ENCODE measurements at regions not wholly inside any gene's neighbourhood (a gene's known extent, or its start where the extent isn't known, plus 50 kb on each side); places are given as distances from the start of the nearest gene placed in this dataset.

DNA sequence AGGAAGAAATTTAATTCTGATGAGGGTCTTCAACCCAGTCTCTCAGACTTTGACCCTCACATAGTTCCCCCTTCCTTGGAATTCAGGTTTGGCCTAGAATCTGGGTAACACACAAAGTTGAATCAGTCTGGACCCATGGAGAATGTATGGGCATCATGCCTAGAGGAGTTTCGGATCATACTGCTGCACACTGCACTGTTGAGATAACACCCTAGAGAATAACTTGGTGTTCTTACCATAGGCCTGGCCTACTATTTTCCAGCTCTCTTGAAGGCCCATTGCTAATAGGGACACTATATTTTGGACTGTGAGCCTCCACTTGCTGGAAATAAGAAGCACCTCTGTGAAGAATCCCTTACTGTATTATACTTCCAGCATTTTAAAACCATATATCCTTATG, 413.5 kb downstream of the PLK2 start:
- no peak overlapping the region for H3K4me3 ChIP-seq (ENCODE audit: low read depth, low read length)
- no peaks in the 10 kb centered on the region for H3K4me1 ChIP-seq (ENCODE audit: insufficient read depth)
- H3K36me3 ChIP-seq (ENCODE audit: insufficient read depth), result no peaks in the 10 kb centered on the region
- H3K27ac ChIP-seq (ENCODE audit: low read depth), result no peak overlapping the region
- WGBS, result 94% methylated on average over 1 of the region's 1 CpG
- DNase-seq (ENCODE audit: extremely low spot score), result no peak

- no peak for DNase-seq (ENCODE audit: extremely low spot score)
- Histone ChIP-seq H3K4me3 (ENCODE audit: low read depth, low read length) (no peak overlapping the region), H3K27ac (ENCODE audit: low read depth) (no peak overlapping the region), H3K36me3 (ENCODE audit: insufficient read depth) (no peaks in the 10 kb centered on the region), H3K4me1 (ENCODE audit: insufficient read depth) (no peaks in the 10 kb centered on the region)
- 93% methylated on average over 6 of the region's 6 CpGs for WGBS
Measured at GRCh38 chr5:58044166-58044565, 415.7 kb downstream of the PLK2 start.

DNA sequence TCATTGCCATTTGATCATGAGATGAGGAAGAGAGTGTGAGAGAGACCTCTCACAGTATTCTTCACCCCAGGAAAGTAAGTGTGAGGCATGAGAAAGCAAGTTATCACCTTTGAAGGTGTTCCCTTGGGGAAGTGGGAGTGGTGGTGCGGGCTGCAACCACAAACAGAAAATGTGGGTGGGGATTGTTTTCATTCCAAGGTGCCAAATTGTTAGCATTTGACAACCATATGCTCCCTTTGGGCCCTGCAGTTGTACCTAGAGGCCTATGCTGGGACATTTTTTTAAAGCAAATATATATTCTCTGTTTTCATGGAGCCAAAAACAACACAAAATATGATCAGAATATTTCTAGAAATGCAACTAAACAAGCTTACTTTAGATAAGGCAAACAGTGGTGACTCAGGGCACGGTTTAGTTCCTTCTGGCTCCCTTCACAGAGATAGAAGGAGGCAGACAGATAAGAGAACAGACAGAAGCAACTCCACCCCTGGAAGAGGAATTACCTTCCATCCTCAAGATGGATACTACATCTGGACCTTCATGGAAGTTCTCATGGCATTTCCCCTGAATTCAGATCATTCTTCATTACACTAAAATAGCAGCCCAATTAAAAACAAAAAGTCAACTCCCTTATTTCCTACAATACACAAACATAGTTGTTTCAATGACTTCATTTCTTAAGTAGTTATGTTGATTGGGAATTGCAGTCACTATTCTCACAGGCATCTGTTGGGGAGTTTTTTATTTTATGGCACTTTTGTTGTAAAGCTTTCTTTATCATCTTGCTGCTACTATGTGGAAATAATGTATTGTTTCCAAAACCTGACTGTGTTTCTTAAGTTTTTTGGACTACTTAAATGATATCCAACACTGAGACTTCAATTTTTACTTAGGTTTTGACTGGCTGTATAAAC, 416.6 kb downstream of the PLK2 start:
- 77% methylated on average over 2 of the region's 2 CpGs for WGBS
- Histone ChIP-seq H3K4me1 (ENCODE audit: insufficient read depth) (no peaks in the 10 kb centered on the region), H3K4me3 (ENCODE audit: low read depth, low read length) (no peak overlapping the region), H3K36me3 (ENCODE audit: insufficient read depth) (no peaks in the 10 kb centered on the region), H3K27ac (ENCODE audit: low read depth) (no peak overlapping the region)
- no peak for DNase-seq (ENCODE audit: extremely low spot score)

- H3K36me3 ChIP-seq (ENCODE audit: insufficient read depth), result no peaks in the 10 kb centered on the region
- no peak for DNase-seq (ENCODE audit: extremely low spot score)
- H3K27ac ChIP-seq (ENCODE audit: low read depth), result no peak overlapping the region
- H3K4me3 ChIP-seq (ENCODE audit: low read depth, low read length), result no peak overlapping the region
- 97% methylated on average over 3 of the region's 3 CpGs for WGBS
- H3K4me1 ChIP-seq (ENCODE audit: insufficient read depth), result no peaks in the 10 kb centered on the region
Measured at GRCh38 chr5:58041884-58042283, 418.0 kb downstream of the PLK2 start.

- no peak for DNase-seq (ENCODE audit: extremely low spot score)
- no peaks in the 10 kb centered on the region for H3K4me1 ChIP-seq (ENCODE audit: insufficient read depth)
- H3K36me3 ChIP-seq (ENCODE audit: insufficient read depth), result no peaks in the 10 kb centered on the region
- WGBS, result under 1% methylated on average over 1 of the region's 1 CpG
- no peak overlapping the region for H3K4me3 ChIP-seq (ENCODE audit: low read depth, low read length)
- no peak overlapping the region for H3K27ac ChIP-seq (ENCODE audit: low read depth)
Measured at GRCh38 chr5:58040846-58041245, 419.0 kb downstream of the PLK2 start.

- H3K27ac ChIP-seq (ENCODE audit: low read depth), result no peak overlapping the region
- no peaks in the 10 kb centered on the region for H3K4me1 ChIP-seq (ENCODE audit: insufficient read depth)
- WGBS, result 42% methylated on average over 2 of the region's 2 CpGs
- no peak overlapping the region for H3K4me3 ChIP-seq (ENCODE audit: low read depth, low read length)
- no peaks in the 10 kb centered on the region for H3K36me3 ChIP-seq (ENCODE audit: insufficient read depth)
- DNase-seq (ENCODE audit: extremely low spot score), result no peak
Measured at GRCh38 chr5:58040044-58040443, 419.8 kb downstream of the PLK2 start.

GRCh38 chr5:58037899-58038298, 422.0 kb downstream of the PLK2 start:
- H3K4me1 ChIP-seq (ENCODE audit: insufficient read depth), result no peaks in the 10 kb centered on the region
- H3K4me3 ChIP-seq (ENCODE audit: low read depth, low read length), result no peak overlapping the region
- 95% methylated on average over 3 of the region's 3 CpGs for WGBS
- DNase-seq (ENCODE audit: extremely low spot score), result no peak
- H3K27ac ChIP-seq (ENCODE audit: low read depth), result no peak overlapping the region
- H3K36me3 ChIP-seq (ENCODE audit: insufficient read depth), result no peaks in the 10 kb centered on the region

DNA sequence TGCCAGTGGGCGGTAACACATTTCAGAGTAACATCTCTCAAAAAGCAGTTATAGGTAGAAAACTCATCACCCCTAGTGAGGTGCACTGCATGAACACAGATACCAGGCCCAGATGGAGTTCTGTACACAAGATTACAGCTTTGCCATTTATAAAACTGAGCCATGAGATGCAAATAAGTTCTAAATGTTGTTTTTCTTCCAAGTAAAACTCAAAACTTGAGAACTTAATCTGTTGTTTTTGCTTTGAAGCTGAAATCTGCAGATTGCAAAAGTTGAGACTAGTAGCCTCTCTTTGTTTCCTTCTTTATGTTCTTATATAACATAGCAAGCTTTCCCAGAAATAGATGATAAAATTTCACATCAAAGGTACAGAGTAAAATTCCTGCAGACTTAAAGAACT, 434.1 kb downstream of the PLK2 start:
- DNase-seq (ENCODE audit: extremely low spot score), result no peak
- Histone ChIP-seq H3K36me3 (ENCODE audit: insufficient read depth) (no peaks in the 10 kb centered on the region), H3K27ac (ENCODE audit: low read depth) (no peak overlapping the region), H3K4me1 (ENCODE audit: insufficient read depth) (no peaks in the 10 kb centered on the region), H3K4me3 (ENCODE audit: low read depth, low read length) (no peak overlapping the region)
- 97% methylated on average over 1 of the region's 1 CpG for WGBS

DNA sequence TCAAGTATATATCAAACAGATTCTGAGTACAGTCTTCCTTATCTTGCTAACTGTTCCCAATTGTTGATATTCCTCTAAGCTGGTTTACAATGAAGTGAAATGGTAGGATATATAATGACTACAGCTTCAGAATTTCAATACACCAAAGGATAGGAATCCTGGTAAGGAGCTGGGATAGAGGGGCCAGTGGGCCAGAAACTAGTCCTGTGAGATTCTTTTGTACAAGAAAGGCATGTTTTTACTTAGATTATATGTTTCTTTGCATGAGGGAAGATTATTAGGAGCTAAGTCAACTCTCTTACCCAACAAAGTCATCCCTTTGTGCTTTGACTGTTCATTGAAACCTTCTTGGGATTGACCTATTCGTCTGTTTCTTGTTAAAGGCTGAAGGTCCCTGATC, 435.7 kb downstream of the PLK2 start:
- DNase-seq (ENCODE audit: extremely low spot score), result no peak
- 0% methylated on average over 1 of the region's 1 CpG for WGBS
- H3K4me3 ChIP-seq (ENCODE audit: low read depth, low read length), result no peak overlapping the region
- no peaks in the 10 kb centered on the region for H3K36me3 ChIP-seq (ENCODE audit: insufficient read depth)
- no peak overlapping the region for H3K27ac ChIP-seq (ENCODE audit: low read depth)
- H3K4me1 ChIP-seq (ENCODE audit: insufficient read depth), result no peaks in the 10 kb centered on the region

DNA sequence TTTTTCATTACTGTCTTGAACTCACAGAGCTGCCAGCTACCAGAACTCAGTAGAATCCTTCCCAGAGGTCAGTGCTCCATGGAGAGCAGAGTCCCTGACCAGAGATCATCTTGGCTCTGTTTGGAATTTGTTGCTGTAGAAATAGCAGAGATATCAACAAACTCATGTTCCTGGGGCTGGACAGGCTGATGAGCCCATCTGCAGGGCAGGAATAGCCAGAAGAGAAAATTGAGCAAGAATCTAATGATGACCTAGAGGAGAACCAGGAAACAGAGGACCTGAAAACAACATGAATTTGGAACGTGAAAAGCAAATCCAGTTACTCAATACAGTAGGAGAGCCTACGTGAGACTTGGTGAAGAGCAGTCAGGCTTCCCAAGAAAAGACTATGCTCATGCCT, 437.8 kb downstream of the PLK2 start:
- Histone ChIP-seq H3K27ac (ENCODE audit: low read depth) (no peak overlapping the region), H3K4me3 (ENCODE audit: low read depth, low read length) (no peak overlapping the region), H3K36me3 (ENCODE audit: insufficient read depth) (no peaks in the 10 kb centered on the region), H3K4me1 (ENCODE audit: insufficient read depth) (no peaks in the 10 kb centered on the region)
- no peak for DNase-seq (ENCODE audit: extremely low spot score)
- WGBS, result 41% methylated on average over 2 of the region's 2 CpGs

GRCh38 chr5:58021466-58021865, 438.4 kb downstream of the PLK2 start:
- Histone ChIP-seq H3K4me3 (ENCODE audit: low read depth, low read length) (no peak overlapping the region), H3K27ac (ENCODE audit: low read depth) (no peak overlapping the region), H3K36me3 (ENCODE audit: insufficient read depth) (no peaks in the 10 kb centered on the region), H3K4me1 (ENCODE audit: insufficient read depth) (no peaks in the 10 kb centered on the region)
- WGBS, result 59% methylated on average over 3 of the region's 3 CpGs
- DNase-seq (ENCODE audit: extremely low spot score), result no peak

- no peak overlapping the region for H3K4me3 ChIP-seq (ENCODE audit: low read depth, low read length)
- no peak overlapping the region for H3K27ac ChIP-seq (ENCODE audit: low read depth)
- H3K36me3 ChIP-seq (ENCODE audit: insufficient read depth), result no peaks in the 10 kb centered on the region
- 33% methylated on average over 3 of the region's 3 CpGs for WGBS
- no peak for DNase-seq (ENCODE audit: extremely low spot score)
- no peaks in the 10 kb centered on the region for H3K4me1 ChIP-seq (ENCODE audit: insufficient read depth)
Measured at GRCh38 chr5:58019614-58020013, 440.3 kb downstream of the PLK2 start.

DNA sequence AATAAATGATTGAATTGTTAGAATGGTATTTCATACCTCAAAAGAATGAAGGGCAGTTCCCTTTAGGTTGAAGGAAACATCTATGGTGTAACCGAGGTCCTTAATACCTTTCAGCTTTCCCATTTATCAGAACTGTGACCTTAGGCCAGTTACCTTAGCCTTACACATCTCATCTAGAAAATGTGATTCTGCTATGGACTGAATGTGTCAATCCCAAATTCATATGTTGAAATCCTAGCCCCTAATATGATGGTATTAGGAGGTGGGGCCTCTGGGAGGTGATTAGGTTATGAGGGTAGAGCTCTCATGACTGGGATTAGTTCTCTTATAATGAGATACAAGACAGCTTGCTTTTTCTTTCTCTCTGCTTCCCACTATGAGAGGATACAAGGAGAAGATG, 441.9 kb downstream of the PLK2 start:
- H3K27ac ChIP-seq (ENCODE audit: low read depth), result no peak overlapping the region
- 91% methylated on average over 1 of the region's 1 CpG for WGBS
- no peak for DNase-seq (ENCODE audit: extremely low spot score)
- H3K4me3 ChIP-seq (ENCODE audit: low read depth, low read length), result no peak overlapping the region
- H3K4me1 ChIP-seq (ENCODE audit: insufficient read depth), result no peaks in the 10 kb centered on the region
- H3K36me3 ChIP-seq (ENCODE audit: insufficient read depth), result no peaks in the 10 kb centered on the region

DNA sequence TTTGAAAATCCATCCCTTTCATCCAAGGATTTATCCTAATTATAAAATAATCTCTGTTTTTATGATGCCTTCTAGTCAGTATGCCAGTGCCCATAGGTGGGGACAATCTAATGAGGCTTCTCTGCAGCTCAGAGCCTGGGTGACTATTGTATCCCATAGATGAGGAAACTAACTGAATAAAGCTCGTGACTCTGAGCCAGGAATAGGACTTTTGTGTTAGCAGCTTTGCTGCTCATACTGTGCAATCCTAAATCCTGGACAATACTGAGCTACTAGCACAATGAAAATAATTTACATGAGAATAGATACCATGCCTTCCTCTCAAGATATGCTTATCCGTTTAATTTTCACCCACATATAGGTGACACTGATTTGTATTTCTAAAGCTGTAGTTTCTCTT, 443.0 kb downstream of the PLK2 start:
- H3K4me1 ChIP-seq (ENCODE audit: insufficient read depth), result no peaks in the 10 kb centered on the region
- H3K36me3 ChIP-seq (ENCODE audit: insufficient read depth), result no peaks in the 10 kb centered on the region
- 84% methylated on average over 2 of the region's 2 CpGs for WGBS

More for the DNA sequence above, 443.0 kb downstream of the PLK2 start:
- Histone ChIP-seq H3K27ac (ENCODE audit: low read depth) (no peak overlapping the region), H3K4me3 (ENCODE audit: low read depth, low read length) (no peak overlapping the region)
- DNase-seq (ENCODE audit: extremely low spot score), result no peak

All from urinary bladder (tissue), 3 donors.